ENCODE measurements at regions not wholly inside any gene's neighbourhood (a gene's known extent, or its start where the extent isn't known, plus 50 kb on each side); places are given as distances from the start of the nearest gene placed in this dataset.

- Histone ChIP-seq H4K20me1 (ENCODE audit: control insufficient read depth, insufficient read depth) (no peaks in the 10 kb centered on the region), H3K27ac (ENCODE audit: control insufficient read depth, insufficient read depth) (no peak overlapping the region), H3K27me3 (replicated peaks in 1 of 2; ENCODE audit: control insufficient read depth in 2 of 2, insufficient read depth in 2 of 2, low read length in 1 of 2) (no peaks in the 10 kb centered on the region), H3K9ac (ENCODE audit: control insufficient read depth, insufficient read depth, low read length) (no peak overlapping the region), H3K9me3 (replicated peaks; ENCODE audit: control insufficient read depth, insufficient read depth, low read length) (no peaks in the 10 kb centered on the region), H3K79me2 (ENCODE audit: control insufficient read depth, insufficient read depth, low read length) (no peaks in the 10 kb centered on the region), H2AFZ (ENCODE audit: control insufficient read depth, low read depth, low read length) (no peak overlapping the region), H3K36me3 (ENCODE audit: control insufficient read depth in 2 of 2, insufficient read depth in 2 of 2, low read length in 1 of 2) (no peaks in the 10 kb centered on the region), H3K4me3 (no peak overlapping the region), H3K4me2 (ENCODE audit: control insufficient read depth, insufficient read depth) (no peak overlapping the region), H3K4me1 (ENCODE audit: control insufficient read depth, insufficient read depth, low read length) (no peaks in the 10 kb centered on the region)
- ATAC-seq: no peak
- POLR2A ChIA-PET: no interaction called here
- FAIRE-seq: no peak
- RAD21 ChIA-PET (ENCODE audit: unreplicated experiment): no interaction called here
- SMC1A ChIA-PET (ENCODE audit: uncharacterized antibody, unreplicated experiment): no interaction called here
- WGBS (ENCODE audit: insufficient coverage, insufficient replicate concordance, low lambda C conversion rate, missing lambda C conversion rate): 0% methylated on average over 1 of the region's 1 CpG
- no TSS peak for BruUV-seq (replicated peaks)
- no peak for DNase-seq (ENCODE audit: low read depth, low spot score)
- CTCF ChIA-PET: no interaction called here
- intact Hi-C loops (cut with micrococcal nuclease; ENCODE audit: unreplicated experiment): no loop called here
- in situ Hi-C loops (cut with MboI): no loop called here
- TF ChIP-seq USF1 (IDR thresholded peaks at IDR 0.05; ENCODE audit: borderline replicate concordance, extremely low read length, insufficient read depth, low read depth, low read length) (no peak), NR2F1 (conservative IDR thresholded peaks at IDR 0.05) (no peak), ZNF207 (IDR thresholded peaks at IDR 0.05; ENCODE audit: borderline replicate concordance) (no peak), GABPA (IDR thresholded peaks at IDR 0.05; ENCODE audit: low read depth) (no peak), PKNOX1 (IDR thresholded peaks at IDR 0.05) (no peak), BMI1 (IDR thresholded peaks at IDR 0.05; ENCODE audit: borderline replicate concordance) (no peak), BCL3 (IDR thresholded peaks at IDR 0.05; ENCODE audit: borderline replicate concordance, insufficient read depth, low read depth, low read length, poor library complexity, severe bottlenecking) (no peak), E4F1 (IDR thresholded peaks at IDR 0.05; ENCODE audit: borderline replicate concordance, partially characterized antibody) (no peak), NFYB (IDR thresholded peaks at IDR 0.05; ENCODE audit: insufficient read depth, low read depth, low read length) (no peak), POLR2AphosphoS2 (IDR thresholded peaks at IDR 0.05; ENCODE audit: low read depth, low read length) (no peak), ATF3 (IDR thresholded peaks at IDR 0.05; ENCODE audit: borderline replicate concordance, extremely low read depth, low read depth, low read length) (no peak), KLF5 (IDR thresholded peaks at IDR 0.05; ENCODE audit: partially characterized antibody) (no peak), JUND (IDR thresholded peaks at IDR 0.05; ENCODE audit: low read depth, low read length) (no peak), NFYA (IDR thresholded peaks at IDR 0.05; ENCODE audit: borderline replicate concordance, low read depth, low read length) (no peak), BCLAF1 (IDR thresholded peaks at IDR 0.05) (no peak)
Observed at GRCh38 chr3:174532216-174532615, 326.9 kb upstream of the NAALADL2 start.
